ENCODE measurements at regions not wholly inside any gene's neighbourhood (a gene's known extent, or its start where the extent isn't known, plus 50 kb on each side); places are given as distances from the start of the nearest gene placed in this dataset.

- DNase-seq: no peak
These were observed 51.7 kb upstream of the RTL6 start for GRCh38 chr22:44549701-44550100.

GRCh38 chr22:44548981-44549380 is 50.9 kb upstream of the RTL6 start:
- DNase-seq: no peak
